GM19467 (cell line): ENCODE measurements at regions not wholly inside any gene's neighbourhood (a gene's known extent, or its start where the extent isn't known, plus 50 kb on each side); places are given as distances from the start of the nearest gene placed in this dataset.

Experiments
- ATAC-seq: cut with Tn5 transposase; IDR thresholded peaks from one replicate; pipeline ENCODE4 v1.9.1; 2021; ENCODE audit warnings: mild to moderate bottlenecking, moderate library complexity; ENCODE audit not compliant: unreplicated experiment

- ATAC-seq, result no peak
These were observed 92.5 kb upstream of the LRATD1 start for GRCh38 chr2:14540015-14540414.

DNA sequence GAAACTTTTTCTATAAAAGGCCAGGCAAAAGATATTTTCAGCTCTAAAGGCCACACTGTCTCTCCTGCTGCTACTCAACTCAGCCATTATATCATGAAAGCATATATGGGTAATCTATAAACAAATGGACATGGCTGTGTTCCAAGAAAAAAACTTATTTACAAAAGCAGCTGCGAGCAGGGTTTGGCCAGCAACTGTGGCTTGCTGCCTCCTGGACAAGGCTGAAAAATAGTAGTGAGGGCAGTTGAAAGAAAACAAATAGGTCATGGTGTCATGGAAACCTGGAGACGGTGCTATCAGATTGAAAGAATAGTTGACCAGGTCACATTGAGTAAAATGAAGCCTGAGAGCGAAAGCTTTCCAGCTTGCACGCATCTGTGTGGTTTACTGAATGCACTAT is 89.2 kb upstream of the LRATD1 start:
- no peak for ATAC-seq

GRCh38 chr2:14544247-14544646 is 88.3 kb upstream of the LRATD1 start:
- ATAC-seq, result no peak

- ATAC-seq, result no peak
These were observed 84.7 kb upstream of the LRATD1 start for GRCh38 chr2:14547830-14548229.

- no peak for ATAC-seq
These were observed 81.9 kb upstream of the LRATD1 start for GRCh38 chr2:14550658-14551057.

- ATAC-seq, result no peak
These were observed 81.4 kb upstream of the LRATD1 start for GRCh38 chr2:14551069-14551468.

GRCh38 chr2:14552286-14552685 is 80.2 kb upstream of the LRATD1 start:
- no peak for ATAC-seq

GRCh38 chr2:14552818-14553217 is 79.7 kb upstream of the LRATD1 start:
- ATAC-seq, result no peak

GRCh38 chr2:14554849-14555545 is 77.5 kb upstream of the LRATD1 start:
- ATAC-seq, result no peak

GRCh38 chr2:14557111-14557510 is 75.4 kb upstream of the LRATD1 start:
- no peak for ATAC-seq

DNA sequence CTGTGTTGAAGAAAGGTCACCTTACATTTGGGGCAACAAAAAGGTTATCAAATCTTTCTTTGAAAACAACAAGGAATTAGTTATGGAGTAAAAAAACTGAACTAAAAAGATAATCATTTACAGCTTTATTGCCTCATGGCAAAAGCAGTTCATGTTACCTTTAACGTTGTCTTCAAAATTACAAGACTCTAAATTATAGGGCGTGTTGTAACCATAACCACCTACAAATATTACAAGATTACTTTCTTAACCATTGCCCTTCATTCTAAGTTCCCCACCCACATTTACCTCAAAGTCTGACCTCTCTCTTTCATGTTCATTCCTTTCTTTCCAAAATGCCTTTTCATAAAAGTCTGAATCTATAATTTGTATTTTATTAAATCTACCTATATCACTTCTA is 74.6 kb upstream of the LRATD1 start:
- no peak for ATAC-seq

- ATAC-seq, result no peak
These were observed 74.1 kb upstream of the LRATD1 start for GRCh38 chr2:14558335-14558919.

- no peak for ATAC-seq
These were observed 71.8 kb upstream of the LRATD1 start for GRCh38 chr2:14560716-14561115.

GRCh38 chr2:14563324-14563723 is 69.2 kb upstream of the LRATD1 start:
- ATAC-seq, result no peak

GRCh38 chr2:14565666-14566065 is 66.9 kb upstream of the LRATD1 start:
- ATAC-seq, result no peak

DNA sequence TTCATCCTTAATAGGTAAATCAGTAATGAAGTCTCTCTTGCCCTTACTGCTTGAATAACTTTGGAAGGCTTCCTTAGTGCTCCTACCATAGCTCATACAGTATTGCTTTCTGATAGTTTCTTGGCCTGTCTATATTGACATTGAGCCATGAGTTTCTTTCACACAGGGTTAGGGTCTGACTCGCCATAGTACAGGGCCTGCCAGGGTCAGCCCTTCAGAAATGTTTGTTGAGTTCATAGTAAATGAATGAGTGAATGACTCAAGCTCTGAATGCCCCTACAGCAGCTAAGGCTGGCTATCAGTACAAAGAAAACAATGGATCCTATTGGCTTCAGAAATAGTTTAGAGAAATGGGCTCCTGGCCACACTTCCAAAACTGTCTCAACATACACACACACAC is 65.0 kb upstream of the LRATD1 start:
- no peak for ATAC-seq

DNA sequence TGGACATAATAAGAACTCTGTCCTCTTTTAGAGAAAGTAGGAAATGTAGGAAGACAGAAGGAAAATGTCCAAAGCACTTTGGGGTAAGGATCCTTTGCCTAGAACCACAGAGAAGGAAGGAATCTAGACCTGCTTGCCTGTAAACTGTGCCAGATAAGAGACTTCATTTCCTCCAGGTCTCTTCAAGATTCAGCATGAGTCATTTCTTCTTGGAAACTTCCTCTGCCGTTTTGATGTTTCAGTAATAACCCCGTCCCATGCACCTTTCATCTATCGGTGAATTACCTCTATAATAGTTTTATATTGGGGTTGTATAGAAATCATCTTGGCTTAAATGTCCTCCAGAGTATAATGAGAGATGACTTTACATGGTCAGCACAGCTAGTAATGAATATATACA is 63.2 kb upstream of the LRATD1 start:
- ATAC-seq, result no peak

DNA sequence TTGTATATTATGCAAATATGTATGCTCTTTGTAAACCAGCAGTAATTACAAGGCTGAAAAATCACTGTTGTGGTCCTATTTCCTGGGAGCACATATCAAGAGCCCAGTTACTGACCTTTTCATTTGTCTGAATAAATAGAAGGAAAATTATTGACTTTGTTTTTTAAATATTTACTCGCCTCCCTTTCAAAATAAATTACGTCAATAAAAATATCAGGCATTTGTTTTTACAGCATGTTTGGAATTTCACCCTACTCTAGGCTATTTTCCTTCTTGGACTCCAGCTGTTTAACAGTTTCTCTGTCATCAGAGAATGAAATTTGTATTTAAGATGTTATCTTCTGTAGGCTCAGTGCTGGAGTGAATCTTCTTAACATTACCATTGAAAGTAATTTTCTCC is 59.9 kb upstream of the LRATD1 start:
- ATAC-seq, result no peak

DNA sequence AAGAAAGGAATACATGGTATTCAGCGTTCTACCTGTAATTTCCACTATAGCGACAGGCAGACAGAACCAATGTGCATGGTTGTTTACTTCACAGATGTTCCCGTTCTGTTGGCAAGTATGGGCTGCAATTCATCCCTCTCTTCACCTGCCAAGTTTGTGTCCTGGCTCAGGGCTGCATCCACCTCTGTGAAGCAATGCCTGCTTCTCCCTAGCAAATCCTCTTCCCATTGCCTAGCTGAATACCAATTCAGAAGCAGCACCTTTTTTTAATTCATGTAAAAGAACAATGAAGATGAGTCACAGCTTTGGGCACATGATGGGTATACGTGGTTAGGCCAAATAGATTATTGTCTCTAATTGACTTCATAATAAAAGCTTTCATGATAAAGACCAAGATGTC is 54.7 kb upstream of the LRATD1 start:
- ATAC-seq, result no peak
